ENCODE measurements at regions not wholly inside any gene's neighbourhood (a gene's known extent, or its start where the extent isn't known, plus 50 kb on each side); places are given as distances from the start of the nearest gene placed in this dataset.

DNA sequence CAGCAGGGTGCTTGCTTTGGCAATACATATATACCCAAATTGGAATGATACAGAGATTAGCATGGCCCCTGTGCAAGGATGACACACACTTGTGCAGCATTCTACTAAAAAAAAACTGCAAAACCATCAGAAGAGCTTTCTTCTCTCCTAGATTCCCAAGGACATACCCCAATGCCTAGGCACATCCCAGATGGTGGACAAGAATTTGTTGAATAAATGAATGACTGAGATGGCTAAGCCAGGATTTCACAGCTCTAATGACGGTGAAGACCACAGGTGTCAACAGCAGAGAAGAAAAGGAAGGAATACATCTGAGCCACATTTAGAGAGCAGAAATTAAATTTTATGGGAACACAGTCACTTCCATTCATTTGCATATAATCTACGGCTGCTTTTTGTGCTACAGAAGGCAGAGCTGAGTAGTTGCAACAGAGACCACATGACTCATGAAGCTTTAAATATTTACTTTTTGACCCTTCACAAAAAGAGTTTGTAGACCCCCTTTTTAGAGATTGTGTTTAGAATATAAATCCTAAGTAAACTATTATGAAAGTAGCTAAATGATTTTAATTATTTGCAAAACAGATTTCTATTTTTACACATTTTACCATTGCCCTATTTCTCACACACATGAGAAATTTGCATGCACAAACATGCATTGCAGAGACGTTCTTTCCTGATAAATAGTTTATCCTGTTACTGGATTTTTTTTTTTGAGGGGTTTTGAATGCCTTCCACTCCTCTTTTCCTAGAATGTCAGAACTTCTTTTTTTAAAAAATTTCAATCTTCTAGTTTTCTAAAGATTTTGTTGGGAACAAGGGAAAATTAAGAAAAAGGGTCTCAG, 119.0 kb downstream of the PMAIP1 start:
- TF ChIP-seq, protein P1, sequence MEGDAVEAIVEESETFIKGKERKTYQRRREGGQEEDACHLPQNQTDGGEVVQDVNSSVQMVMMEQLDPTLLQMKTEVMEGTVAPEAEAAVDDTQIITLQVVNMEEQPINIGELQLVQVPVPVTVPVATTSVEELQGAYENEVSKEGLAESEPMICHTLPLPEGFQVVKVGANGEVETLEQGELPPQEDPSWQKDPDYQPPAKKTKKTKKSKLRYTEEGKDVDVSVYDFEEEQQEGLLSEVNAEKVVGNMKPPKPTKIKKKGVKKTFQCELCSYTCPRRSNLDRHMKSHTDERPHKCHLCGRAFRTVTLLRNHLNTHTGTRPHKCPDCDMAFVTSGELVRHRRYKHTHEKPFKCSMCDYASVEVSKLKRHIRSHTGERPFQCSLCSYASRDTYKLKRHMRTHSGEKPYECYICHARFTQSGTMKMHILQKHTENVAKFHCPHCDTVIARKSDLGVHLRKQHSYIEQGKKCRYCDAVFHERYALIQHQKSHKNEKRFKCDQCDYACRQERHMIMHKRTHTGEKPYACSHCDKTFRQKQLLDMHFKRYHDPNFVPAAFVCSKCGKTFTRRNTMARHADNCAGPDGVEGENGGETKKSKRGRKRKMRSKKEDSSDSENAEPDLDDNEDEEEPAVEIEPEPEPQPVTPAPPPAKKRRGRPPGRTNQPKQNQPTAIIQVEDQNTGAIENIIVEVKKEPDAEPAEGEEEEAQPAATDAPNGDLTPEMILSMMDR (IDR thresholded peaks at IDR 0.05; ENCODE audit: insufficient read depth, low read length, poor library complexity, severe bottlenecking) = no peak
- no peak for TF ChIP-seq EZH2phosphoT487 (conservative IDR thresholded peaks at IDR 0.05; ENCODE audit: low read length)
